ENCODE measurements at regions not wholly inside any gene's neighbourhood (a gene's known extent, or its start where the extent isn't known, plus 50 kb on each side); places are given as distances from the start of the nearest gene placed in this dataset.

GRCh38 chr11:39745401-39745800 is 1714.1 kb downstream of the LRRC4C start:
- TF ChIP-seq BCL11B (tag by site-specific recombination; IDR thresholded peaks at IDR 0.05; ENCODE audit: low read depth) (no peak), REST (tag by site-specific recombination; IDR thresholded peaks at IDR 0.05) (no peak), ZNF174 (tag by site-specific recombination; IDR thresholded peaks at IDR 0.05) (no peak), ZNF658 (tag by site-specific recombination; IDR thresholded peaks at IDR 0.05) (no peak), TCF7L2 (IDR thresholded peaks at IDR 0.05; ENCODE audit: borderline replicate concordance, low read depth, low read length) (no peak), CTCF (tag by site-specific recombination; IDR thresholded peaks at IDR 0.05) (no peak), ZNF776 (tag by site-specific recombination; IDR thresholded peaks at IDR 0.05; ENCODE audit: borderline replicate concordance) (no peak), INSM2 (tag by site-specific recombination; IDR thresholded peaks at IDR 0.05) (no peak)

All from HEK293 (cell line).